ENCODE measurements at regions not wholly inside any gene's neighbourhood (a gene's known extent, or its start where the extent isn't known, plus 50 kb on each side); places are given as distances from the start of the nearest gene placed in this dataset.

- DNase-seq, result no peak
Measured at GRCh38 chr3:176969066-176969465, 228.2 kb downstream of the TBL1XR1 start.

GRCh38 chr3:176968631-176969030 is 228.7 kb downstream of the TBL1XR1 start:
- DNase-seq, result no peak

GRCh38 chr3:176967522-176967921 is 229.8 kb downstream of the TBL1XR1 start:
- DNase-seq, result no peak

GRCh38 chr3:176964661-176965060 is 232.6 kb downstream of the TBL1XR1 start:
- DNase-seq, result no peak

- DNase-seq, result no peak
Measured at GRCh38 chr3:176961916-176962315, 235.4 kb downstream of the TBL1XR1 start.

- DNase-seq, result no peak
Measured at GRCh38 chr3:176959867-176960266, 237.4 kb downstream of the TBL1XR1 start.

- DNase-seq, result no peak
Measured at GRCh38 chr3:176958560-176958959, 238.7 kb downstream of the TBL1XR1 start.

GRCh38 chr3:176954517-176954916 is 242.8 kb downstream of the TBL1XR1 start:
- DNase-seq, result no peak

- DNase-seq, result no peak
Measured at GRCh38 chr3:176953106-176954060, 243.9 kb downstream of the TBL1XR1 start.

- no peak for DNase-seq
Measured at GRCh38 chr3:176951586-176952292, 245.5 kb downstream of the TBL1XR1 start.

- no peak for DNase-seq
Measured at GRCh38 chr3:176951144-176951543, 246.1 kb downstream of the TBL1XR1 start.

GRCh38 chr3:176950743-176951142 is 246.5 kb downstream of the TBL1XR1 start:
- DNase-seq, result no peak

GRCh38 chr3:176948151-176948550 is 249.1 kb downstream of the TBL1XR1 start:
- no peak for DNase-seq

- no peak for DNase-seq
Measured at GRCh38 chr3:176946202-176946601, 251.1 kb downstream of the TBL1XR1 start.

GRCh38 chr3:176942305-176942704 is 255.0 kb downstream of the TBL1XR1 start:
- no peak for DNase-seq

- DNase-seq, result no peak
Measured at GRCh38 chr3:176941689-176942088, 255.6 kb downstream of the TBL1XR1 start.

GRCh38 chr3:176939022-176939817 is 258.1 kb downstream of the TBL1XR1 start:
- peak in 23 of 56 donors; percentile 1 to 57 (median 11) for DNase-seq

GRCh38 chr3:176937994-176938393 is 259.3 kb downstream of the TBL1XR1 start:
- DNase-seq, result no peak

- no peak for DNase-seq
Measured at GRCh38 chr3:176937541-176937940, 259.7 kb downstream of the TBL1XR1 start.

- no peak for DNase-seq
Measured at GRCh38 chr3:176935194-176935888, 261.9 kb downstream of the TBL1XR1 start.

- no peak for DNase-seq
Measured at GRCh38 chr3:176934698-176935097, 262.6 kb downstream of the TBL1XR1 start.
